AG10803 (cell line): ENCODE measurements at regions not wholly inside any gene's neighbourhood (a gene's known extent, or its start where the extent isn't known, plus 50 kb on each side); places are given as distances from the start of the nearest gene placed in this dataset.

Experiments used
- DNase-seq: peaks from one replicate; pipeline ENCODE4 v3.0.0; 2010; ENCODE audit warnings: low read depth
- H3K4me3 ChIP-seq: 2 replicates; pipeline ENCODE4 v1.5.1; 2011; ENCODE audit warnings: mild to moderate bottlenecking, low read length, control low read depth
- TF ChIP-seq, protein P1 (sequence below): conservative IDR thresholded peaks from 2 replicates; pipeline ENCODE4 v1.5.1; 2011; ENCODE audit warnings: mild to moderate bottlenecking, low read length, control low read depth, inconsistent platforms

DNA sequence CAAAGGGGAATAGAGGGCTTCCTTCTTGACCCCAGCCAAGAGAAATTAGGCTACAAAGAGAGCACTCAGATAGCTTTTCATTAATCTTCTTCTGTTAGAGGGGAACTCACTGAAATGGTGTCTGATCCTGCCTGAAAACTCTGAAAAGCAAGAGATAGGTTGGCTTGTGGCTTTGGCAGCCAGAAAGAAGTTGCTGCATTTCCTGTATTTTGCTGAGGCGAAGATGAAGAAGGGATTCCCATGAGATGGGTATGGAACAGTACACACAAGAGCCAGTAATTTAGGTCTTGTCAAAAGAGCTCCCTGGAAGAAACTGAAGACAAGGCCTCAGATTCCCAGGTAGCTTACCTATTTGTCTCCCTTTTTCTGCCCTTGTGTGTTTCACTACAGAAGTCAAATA is 120.9 kb upstream of the TARS1 start:
- DNase-seq = peak; percentile 71
- TF ChIP-seq, protein P1, sequence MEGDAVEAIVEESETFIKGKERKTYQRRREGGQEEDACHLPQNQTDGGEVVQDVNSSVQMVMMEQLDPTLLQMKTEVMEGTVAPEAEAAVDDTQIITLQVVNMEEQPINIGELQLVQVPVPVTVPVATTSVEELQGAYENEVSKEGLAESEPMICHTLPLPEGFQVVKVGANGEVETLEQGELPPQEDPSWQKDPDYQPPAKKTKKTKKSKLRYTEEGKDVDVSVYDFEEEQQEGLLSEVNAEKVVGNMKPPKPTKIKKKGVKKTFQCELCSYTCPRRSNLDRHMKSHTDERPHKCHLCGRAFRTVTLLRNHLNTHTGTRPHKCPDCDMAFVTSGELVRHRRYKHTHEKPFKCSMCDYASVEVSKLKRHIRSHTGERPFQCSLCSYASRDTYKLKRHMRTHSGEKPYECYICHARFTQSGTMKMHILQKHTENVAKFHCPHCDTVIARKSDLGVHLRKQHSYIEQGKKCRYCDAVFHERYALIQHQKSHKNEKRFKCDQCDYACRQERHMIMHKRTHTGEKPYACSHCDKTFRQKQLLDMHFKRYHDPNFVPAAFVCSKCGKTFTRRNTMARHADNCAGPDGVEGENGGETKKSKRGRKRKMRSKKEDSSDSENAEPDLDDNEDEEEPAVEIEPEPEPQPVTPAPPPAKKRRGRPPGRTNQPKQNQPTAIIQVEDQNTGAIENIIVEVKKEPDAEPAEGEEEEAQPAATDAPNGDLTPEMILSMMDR = no peak
- no peak overlapping the region for H3K4me3 ChIP-seq

DNA sequence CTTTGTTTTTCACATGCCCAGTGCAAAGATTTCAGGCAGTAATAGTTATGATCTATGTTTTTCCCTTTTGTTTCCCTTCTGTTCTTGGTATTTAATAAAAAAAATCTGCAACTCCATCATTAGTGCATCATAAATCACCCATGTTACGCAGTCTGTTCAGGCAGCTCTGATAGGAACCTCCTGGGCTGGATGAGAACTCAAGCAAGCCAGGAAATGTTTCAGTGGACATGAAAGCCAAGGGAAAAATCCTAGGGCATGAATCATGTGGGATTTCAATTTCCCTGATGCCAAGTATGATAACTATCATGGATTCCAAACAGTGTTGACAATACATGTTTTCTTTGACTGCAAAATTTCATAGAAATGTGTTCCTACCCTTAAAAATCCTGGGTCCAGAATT is 119.7 kb upstream of the TARS1 start:
- H3K4me3 ChIP-seq = no peak overlapping the region
- TF ChIP-seq, protein P1 = no peak
- peak; percentile 100 for DNase-seq

DNA sequence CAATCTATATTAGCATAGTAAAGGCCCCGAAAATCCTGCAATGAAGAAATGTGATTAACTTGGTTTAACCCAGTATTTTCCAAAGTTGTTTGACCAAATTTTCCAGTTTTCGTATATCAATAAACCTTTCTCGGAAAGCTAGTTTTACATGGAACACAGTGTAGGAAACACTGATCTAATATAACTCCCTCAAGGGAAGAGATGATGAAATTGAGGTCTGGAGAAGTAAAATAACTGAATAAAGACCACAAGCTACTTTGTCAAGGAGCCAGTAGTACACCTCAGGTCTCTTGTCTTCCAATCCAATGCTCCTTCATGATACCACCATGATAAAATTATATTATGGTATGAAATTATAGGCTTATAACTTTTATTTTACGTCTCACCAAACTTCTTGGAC is 118.1 kb upstream of the TARS1 start:
- TF ChIP-seq, protein P1 = no peak
- no peak overlapping the region for H3K4me3 ChIP-seq
- peak; percentile 42 for DNase-seq

DNA sequence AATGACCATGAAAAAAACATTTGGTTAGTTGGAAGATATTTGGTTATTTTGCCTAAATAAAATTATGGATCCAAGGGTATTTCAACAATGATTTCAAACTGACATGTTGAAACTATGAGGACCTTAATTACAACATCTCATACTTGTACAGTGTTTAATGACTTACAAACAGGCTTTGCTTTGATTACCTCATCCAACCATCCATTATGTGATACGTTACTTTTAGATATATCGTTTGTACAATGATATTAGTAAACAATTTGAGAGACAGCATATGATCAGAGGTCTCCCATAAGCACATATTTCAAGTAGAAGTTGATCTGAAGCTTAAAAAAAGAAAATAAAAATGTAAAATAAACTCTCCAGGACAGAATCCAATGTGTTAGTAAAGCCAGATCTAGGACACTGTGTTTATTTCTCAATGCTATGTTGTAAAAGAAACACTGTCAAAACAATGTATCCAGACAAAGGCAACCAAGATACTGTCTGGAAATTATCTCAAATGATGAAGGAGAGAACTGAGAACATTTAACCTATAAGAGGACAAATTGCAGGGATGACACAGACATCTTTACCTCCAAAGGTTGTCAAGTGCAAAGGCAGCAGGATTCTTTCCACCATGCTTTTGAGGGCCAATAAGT is 116.0 kb upstream of the TARS1 start:
- peak; percentile 29 for DNase-seq
- TF ChIP-seq, protein P1 = no peak
- no peak overlapping the region for H3K4me3 ChIP-seq

DNA sequence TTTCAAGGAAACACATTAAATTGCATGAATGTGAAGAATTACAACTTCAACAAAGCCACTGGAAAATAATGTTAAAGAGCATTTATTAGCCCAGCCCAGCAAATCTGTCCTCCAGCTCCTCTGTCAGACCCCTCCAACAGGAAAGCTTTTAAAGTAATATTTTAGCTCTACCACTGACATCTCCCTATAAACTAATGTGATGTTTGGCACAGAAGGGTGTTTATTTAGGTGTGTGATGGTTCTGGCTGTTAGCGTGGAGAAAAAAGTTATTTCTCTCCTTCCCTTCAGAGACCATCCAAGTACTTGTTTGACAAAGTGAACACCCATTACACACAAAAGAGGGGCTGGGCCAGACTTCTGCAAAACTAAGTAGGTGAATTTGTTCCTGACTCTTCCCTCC is 111.9 kb upstream of the TARS1 start:
- no peak for DNase-seq
- TF ChIP-seq, protein P1 = no peak
- H3K4me3 ChIP-seq = no peak overlapping the region

DNA sequence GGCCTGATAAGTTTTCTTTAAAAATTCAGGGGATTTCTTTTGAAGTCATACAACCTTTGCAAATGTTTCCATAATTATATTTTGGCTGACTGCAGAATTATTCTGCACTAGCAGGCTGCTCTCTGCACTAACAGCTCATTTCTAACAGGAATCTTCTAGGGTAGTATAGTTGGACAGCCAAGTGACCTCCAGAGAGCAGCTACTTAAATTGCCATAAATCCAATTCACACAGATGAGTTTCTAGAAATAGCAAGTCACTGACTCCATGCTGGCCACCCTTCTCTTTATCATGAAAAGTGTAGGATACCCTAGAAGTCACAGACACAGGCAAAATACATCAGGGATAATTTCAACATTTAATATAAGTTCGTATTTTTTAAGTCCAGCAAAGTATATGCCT is 110.9 kb upstream of the TARS1 start:
- TF ChIP-seq, protein P1 = no peak
- DNase-seq = no peak
- H3K4me3 ChIP-seq = no peak overlapping the region

DNA sequence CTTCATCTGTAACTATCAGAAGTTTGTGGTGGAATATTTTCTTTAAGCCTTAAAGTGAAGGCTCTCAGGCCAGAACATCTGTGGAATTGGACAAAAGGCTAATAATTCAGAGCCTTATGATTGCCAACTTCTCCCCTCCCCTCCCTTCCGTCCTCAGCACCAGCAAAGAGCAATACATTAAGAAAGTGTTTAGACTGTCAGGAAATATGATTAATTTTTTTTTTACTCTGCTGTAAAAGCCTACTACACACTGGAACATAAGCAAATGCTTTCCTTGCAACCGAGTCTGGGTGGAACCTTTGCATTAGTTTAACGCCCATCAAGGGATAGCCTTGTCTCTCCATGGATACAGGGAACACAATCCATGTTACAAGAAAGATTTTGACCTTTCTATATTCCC is 110.3 kb upstream of the TARS1 start:
- TF ChIP-seq, protein P1 = no peak
- no peak for DNase-seq
- H3K4me3 ChIP-seq = no peak overlapping the region
